ENCODE measurements at regions not wholly inside any gene's neighbourhood (a gene's known extent, or its start where the extent isn't known, plus 50 kb on each side); places are given as distances from the start of the nearest gene placed in this dataset.

DNA sequence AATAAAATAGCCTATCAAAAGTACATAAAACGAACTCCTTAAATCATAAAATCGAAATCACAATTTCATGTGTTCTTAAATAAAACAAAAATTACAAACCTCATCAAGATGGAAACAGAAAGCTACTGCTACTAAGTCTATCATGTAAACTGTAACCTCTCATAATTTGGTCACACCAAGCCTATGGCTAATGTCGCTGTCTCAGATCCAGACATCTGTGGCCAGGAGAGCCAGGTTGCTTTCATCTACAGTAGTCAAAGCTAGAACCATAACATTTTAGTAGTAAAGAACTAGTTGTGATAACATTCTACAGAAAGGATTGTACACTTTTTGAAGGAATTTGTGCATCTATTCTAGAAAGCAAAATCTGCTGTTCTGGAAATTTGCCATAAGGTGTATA, 197.4 kb upstream of the MBNL1 start:
- in situ Hi-C loops (cut with HindIII; ENCODE audit: low sequenced_read_pairs), result no loop called here
- no peak for DNase-seq (ENCODE audit: low read depth, low spot score)
- TF ChIP-seq, protein P1, sequence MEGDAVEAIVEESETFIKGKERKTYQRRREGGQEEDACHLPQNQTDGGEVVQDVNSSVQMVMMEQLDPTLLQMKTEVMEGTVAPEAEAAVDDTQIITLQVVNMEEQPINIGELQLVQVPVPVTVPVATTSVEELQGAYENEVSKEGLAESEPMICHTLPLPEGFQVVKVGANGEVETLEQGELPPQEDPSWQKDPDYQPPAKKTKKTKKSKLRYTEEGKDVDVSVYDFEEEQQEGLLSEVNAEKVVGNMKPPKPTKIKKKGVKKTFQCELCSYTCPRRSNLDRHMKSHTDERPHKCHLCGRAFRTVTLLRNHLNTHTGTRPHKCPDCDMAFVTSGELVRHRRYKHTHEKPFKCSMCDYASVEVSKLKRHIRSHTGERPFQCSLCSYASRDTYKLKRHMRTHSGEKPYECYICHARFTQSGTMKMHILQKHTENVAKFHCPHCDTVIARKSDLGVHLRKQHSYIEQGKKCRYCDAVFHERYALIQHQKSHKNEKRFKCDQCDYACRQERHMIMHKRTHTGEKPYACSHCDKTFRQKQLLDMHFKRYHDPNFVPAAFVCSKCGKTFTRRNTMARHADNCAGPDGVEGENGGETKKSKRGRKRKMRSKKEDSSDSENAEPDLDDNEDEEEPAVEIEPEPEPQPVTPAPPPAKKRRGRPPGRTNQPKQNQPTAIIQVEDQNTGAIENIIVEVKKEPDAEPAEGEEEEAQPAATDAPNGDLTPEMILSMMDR (IDR thresholded peaks at IDR 0.05; ENCODE audit: low read depth, low read length), result no peak
- no peak overlapping the region for H3K4me3 ChIP-seq (ENCODE audit: low read depth, low read length)

DNA sequence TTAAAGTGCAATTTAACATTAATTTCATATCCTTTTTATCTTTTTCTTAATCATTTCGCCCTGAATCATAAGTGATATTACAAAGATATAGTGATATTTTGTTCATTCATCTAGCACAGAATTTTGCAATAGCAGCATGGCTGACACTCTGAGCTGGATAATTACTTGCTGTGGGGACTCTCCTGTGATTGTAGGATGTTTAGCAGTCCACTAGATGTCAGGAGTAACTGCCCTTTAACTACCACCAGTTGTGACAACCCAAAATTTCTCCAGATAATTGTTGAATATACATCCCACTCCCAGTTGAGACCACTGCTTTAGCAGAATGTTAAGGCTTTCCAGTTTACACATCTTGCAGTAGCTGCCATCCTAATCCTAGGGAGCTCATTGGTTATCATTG, 196.8 kb upstream of the MBNL1 start:
- TF ChIP-seq, protein P1 (IDR thresholded peaks at IDR 0.05; ENCODE audit: low read depth, low read length), result peak; percentile 57
- no peak overlapping the region for H3K4me3 ChIP-seq (ENCODE audit: low read depth, low read length)
- in situ Hi-C loops (cut with HindIII; ENCODE audit: low sequenced_read_pairs), result no loop called here
- peak; percentile 59 for DNase-seq (ENCODE audit: low read depth, low spot score)

DNA sequence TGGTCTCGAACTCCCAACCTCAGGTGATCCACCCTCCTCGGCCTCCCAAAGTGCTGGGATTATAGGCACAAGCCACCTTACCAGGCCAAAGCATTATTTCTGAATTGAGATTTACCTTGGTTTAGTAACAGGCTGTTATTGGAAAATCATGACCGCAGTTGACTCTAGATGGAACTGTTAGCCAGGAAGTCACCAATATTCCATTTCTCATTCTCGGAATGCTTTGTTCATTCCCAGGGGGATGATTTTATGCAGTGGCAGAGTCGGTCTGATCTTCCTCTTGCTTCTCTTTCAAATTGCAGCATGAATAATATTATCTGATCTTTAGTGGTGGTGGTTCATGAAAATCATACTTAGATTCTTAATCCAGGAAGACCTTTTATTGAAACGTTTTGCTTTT, 195.5 kb upstream of the MBNL1 start:
- TF ChIP-seq, protein P1 (IDR thresholded peaks at IDR 0.05; ENCODE audit: low read depth, low read length), result peak; percentile 15
- DNase-seq (ENCODE audit: low read depth, low spot score), result peak; percentile 31
- in situ Hi-C loops (cut with HindIII; ENCODE audit: low sequenced_read_pairs), result no loop called here
- H3K4me3 ChIP-seq (ENCODE audit: low read depth, low read length), result no peak overlapping the region

DNA sequence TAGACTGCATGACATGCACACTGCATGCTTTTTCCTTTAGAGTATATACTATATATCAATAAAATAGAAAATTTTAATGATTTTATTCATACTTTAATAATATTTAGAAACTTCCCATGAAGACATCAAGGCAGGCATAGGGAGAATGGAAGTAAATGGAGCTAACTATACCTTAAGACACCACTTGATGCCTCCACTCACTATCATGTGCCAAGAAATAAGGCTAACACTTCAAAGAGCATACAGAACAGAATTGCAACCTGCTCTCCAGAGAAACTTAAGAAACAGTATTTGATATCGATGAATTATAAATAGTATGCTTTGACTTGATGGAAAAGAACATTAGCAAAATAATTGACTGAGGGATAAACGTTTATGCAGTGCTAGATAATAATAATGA, 192.6 kb upstream of the MBNL1 start:
- in situ Hi-C loops (cut with HindIII; ENCODE audit: low sequenced_read_pairs), result no loop called here
- TF ChIP-seq, protein P1 (IDR thresholded peaks at IDR 0.05; ENCODE audit: low read depth, low read length), result no peak
- no peak overlapping the region for H3K4me3 ChIP-seq (ENCODE audit: low read depth, low read length)
- DNase-seq (ENCODE audit: low read depth, low spot score), result peak; percentile 32

DNA sequence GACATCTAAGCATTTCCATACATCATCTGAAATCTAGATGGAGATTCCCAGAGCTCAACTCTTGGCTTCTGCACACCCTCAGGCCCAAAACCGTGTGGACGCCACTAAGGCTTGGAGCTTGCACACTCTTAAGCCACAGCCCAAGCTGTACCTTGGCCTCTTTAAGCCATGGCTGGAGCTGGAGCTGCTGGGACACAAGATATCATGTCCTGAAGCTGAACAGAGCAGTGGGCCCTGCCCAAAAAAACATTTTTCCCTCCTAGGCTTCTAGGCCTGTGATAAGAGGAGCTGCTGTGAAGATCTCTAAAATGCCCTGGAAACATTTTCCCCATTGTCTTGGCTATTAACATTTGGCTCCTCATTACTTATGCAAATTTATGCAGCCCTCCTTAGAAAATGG, 188.7 kb upstream of the MBNL1 start:
- DNase-seq (ENCODE audit: low read depth, low spot score), result no peak
- H3K4me3 ChIP-seq (ENCODE audit: low read depth, low read length), result no peak overlapping the region
- TF ChIP-seq, protein P1 (IDR thresholded peaks at IDR 0.05; ENCODE audit: low read depth, low read length), result no peak
- in situ Hi-C loops (cut with HindIII; ENCODE audit: low sequenced_read_pairs), result no loop called here

DNA sequence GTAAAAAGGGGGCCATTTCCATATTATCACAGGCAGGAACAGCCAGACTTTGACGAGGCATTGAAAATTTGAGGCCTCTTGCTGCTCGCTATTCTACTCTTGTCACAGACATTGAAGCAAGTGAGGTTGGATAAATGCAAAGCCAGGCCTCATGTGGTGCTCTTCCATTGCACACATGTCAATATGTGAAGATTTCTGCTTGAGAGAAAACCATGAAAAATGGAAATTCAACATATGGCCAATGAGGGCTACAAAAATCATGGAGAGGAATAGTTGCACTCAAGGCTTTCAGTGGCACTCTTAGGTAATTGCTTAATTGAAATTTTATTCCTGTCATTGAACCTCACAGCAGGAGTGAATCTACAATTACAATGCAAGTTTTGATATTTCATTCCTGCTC, 185.6 kb upstream of the MBNL1 start:
- DNase-seq (ENCODE audit: low read depth, low spot score), result no peak
- TF ChIP-seq, protein P1 (IDR thresholded peaks at IDR 0.05; ENCODE audit: low read depth, low read length), result no peak
- in situ Hi-C loops (cut with HindIII; ENCODE audit: low sequenced_read_pairs), result no loop called here

More for the DNA sequence above, 185.6 kb upstream of the MBNL1 start:
- H3K4me3 ChIP-seq (ENCODE audit: low read depth, low read length), result no peak overlapping the region

All from astrocyte of the spinal cord (primary cell).